Endodermal cell (in vitro differentiated cells): ENCODE measurements at regions not wholly inside any gene's neighbourhood (a gene's known extent, or its start where the extent isn't known, plus 50 kb on each side); places are given as distances from the start of the nearest gene placed in this dataset.

Source experiments
- DNase-seq: peaks from one replicate; pipeline ENCODE4 v3.0.0-alpha.2; 2017
- H3K27ac ChIP-seq: 2 replicates; pipeline ENCODE4 v1.5.1; 2013; ENCODE audit warnings: mild to moderate bottlenecking, low read depth, low read length, moderate library complexity
- H3K27me3 ChIP-seq: 2 replicates; pipeline ENCODE4 v1.6.1; 2013; ENCODE audit warnings: mild to moderate bottlenecking, low read length, moderate library complexity; ENCODE audit not compliant: insufficient read depth, control insufficient read depth, poor library complexity, severe bottlenecking
- H3K36me3 ChIP-seq: 2 replicates; pipeline ENCODE4 v1.7.0; 2013; ENCODE audit warnings: mild to moderate bottlenecking, low read length, moderate library complexity; ENCODE audit not compliant: control insufficient read depth, insufficient read depth
- H3K4me1 ChIP-seq: one replicate; pipeline ENCODE4 v1.7.0; 2013; ENCODE audit warnings: low read length; ENCODE audit not compliant: control insufficient read depth, insufficient read depth
- H3K4me3 ChIP-seq: 2 replicates; pipeline ENCODE4 v1.5.1; 2013; ENCODE audit warnings: mild to moderate bottlenecking, low read length, moderate library complexity
- H3K9ac ChIP-seq: 2 replicates; pipeline ENCODE4 v1.6.1; 2013; ENCODE audit warnings: mild to moderate bottlenecking, low read length, moderate library complexity; ENCODE audit not compliant: poor library complexity, severe bottlenecking; ENCODE audit errors: extremely low read depth
- H3K9me3 ChIP-seq: 2 replicates; pipeline ENCODE4 v1.6.1; 2013; ENCODE audit warnings: mild to moderate bottlenecking, low read length, moderate library complexity; ENCODE audit not compliant: control insufficient read depth
- H3K27ac Mint-ChIP-seq: 2 replicates; pipeline ENCODE4 v1.8.0; 2020; ENCODE audit warnings: mixed read lengths
- H3K27me3 Mint-ChIP-seq: 2 replicates; pipeline ENCODE4 v1.8.0; 2021; ENCODE audit warnings: mild to moderate bottlenecking, mixed read lengths; ENCODE audit not compliant: insufficient read depth
- H3K36me3 Mint-ChIP-seq: 2 replicates; pipeline ENCODE4 v1.8.0; 2020; ENCODE audit warnings: low read depth, mixed read lengths
- H3K4me1 Mint-ChIP-seq: 2 replicates; pipeline ENCODE4 v1.8.0; 2020; ENCODE audit warnings: mixed read lengths
- H3K4me3 Mint-ChIP-seq: 2 replicates; pipeline ENCODE4 v1.8.0; 2020; ENCODE audit warnings: mild to moderate bottlenecking, moderate library complexity, mixed read lengths
- H3K9me3 Mint-ChIP-seq: 2 replicates; pipeline ENCODE4 v1.8.0; 2020; ENCODE audit warnings: mild to moderate bottlenecking, mixed read lengths
- CTCF ChIP-seq: fragments of 200-600 bp; sonication (generic); conservative IDR thresholded peaks from 2 replicates; pipeline ENCODE4 v1.5.0; 2021; ENCODE audit warnings: antibody characterized with exemption, mild to moderate bottlenecking
- WGBS, 2 experiments: methylation state at CpG; one replicate each; pipeline versions ENCODE4 v1.1.5 to v1.1.7; 2013; ENCODE audit warnings: missing lambda C conversion rate in 2 of 2, mixed read lengths in 1 of 2; ENCODE audit not compliant: insufficient coverage in 1 of 2, insufficient read length in 1 of 2; 5-methylcytosine and 5-hydroxymethylcytosine counted together

DNA sequence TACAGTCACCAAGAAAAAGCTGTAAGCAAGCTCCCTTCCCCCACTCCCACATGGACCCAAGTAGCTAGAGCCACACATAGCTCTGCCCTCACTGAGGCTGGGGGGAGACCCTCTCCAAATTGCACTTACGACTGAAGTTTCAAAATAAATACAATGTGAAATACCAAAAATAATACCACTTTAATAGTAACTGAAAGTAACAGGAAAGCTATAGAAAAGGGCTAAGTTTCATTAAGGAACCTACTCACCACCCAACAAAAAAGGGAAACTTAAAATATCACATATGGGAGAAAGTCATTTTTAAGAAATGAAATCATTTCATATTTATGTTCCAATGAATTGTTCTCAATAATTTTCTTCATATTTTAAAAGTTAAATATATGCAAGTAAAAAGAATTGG lies 130.4 kb upstream of the UBE2E2 start:
- Mint-ChIP-seq H3K4me3 (no peak overlapping the region), H3K4me1 (peaks cover 15% of the 10 kb centered on the region), H3K36me3 (no peaks in the 10 kb centered on the region), H3K9me3 (no peaks in the 10 kb centered on the region), H3K27ac (no peak overlapping the region), H3K27me3 (peaks cover 57% of the 10 kb centered on the region)
- DNase-seq: no peak
- Histone ChIP-seq H3K4me3 (no peak overlapping the region), H3K27ac (no peak overlapping the region), H3K36me3 (no peaks in the 10 kb centered on the region), H3K27me3 (no peaks in the 10 kb centered on the region), H3K9me3 (no peaks in the 10 kb centered on the region), H3K4me1 (peaks cover 9% of the 10 kb centered on the region), H3K9ac (no peak overlapping the region)
- WGBS, 2 experiments: no CpG with 5 or more reads among the region's 1 CpG
- no peak for TF ChIP-seq CTCF

DNA sequence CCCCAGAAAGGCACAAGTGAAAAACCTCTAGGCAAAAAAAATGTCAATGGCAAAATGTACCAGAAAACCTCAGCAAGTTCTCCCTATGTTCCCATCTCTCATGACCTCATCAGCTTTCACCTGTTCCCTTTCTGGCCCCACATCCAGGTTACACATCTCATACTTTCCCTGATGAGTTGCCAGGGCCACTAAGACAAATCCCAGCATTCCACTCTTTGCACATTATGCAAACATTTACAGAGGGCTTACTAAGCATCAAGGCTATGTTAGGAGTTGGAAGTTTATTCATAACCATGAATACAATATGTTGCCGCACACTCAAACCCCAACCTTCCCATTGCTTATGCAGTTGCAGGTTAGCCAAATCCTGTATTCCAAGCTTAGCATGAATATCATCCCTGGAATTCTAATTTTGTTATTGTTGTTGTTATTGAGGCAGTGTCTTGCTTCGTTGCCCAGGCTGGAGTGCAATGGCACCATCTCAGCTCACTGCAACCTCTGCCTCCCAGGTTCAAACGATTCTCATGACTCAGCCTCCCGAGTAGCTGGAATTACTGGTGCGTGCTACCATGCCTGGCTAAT lies 129.3 kb upstream of the UBE2E2 start:
- no peak overlapping the region for H3K4me3 Mint-ChIP-seq
- H3K4me1 ChIP-seq: peaks cover 2% of the 10 kb centered on the region
- WGBS, 2 experiments: 88 to 98% methylated on average over 5 of the region's 5 CpGs

GRCh38 chr3:23075496-23075895 lies 127.6 kb upstream of the UBE2E2 start:
- TF ChIP-seq CTCF: no peak
- 89% methylated on average over 2 of the region's 2 CpGs; no CpG with 5 or more reads in 1 of the 2 experiments for WGBS, 2 experiments
- H3K27ac Mint-ChIP-seq: no peak overlapping the region

More for the DNA sequence above, 129.3 kb upstream of the UBE2E2 start:
- H3K4me3 ChIP-seq: no peak overlapping the region
- no peaks in the 10 kb centered on the region for H3K9me3 Mint-ChIP-seq
- H3K9ac ChIP-seq: no peak overlapping the region
- peaks cover 15% of the 10 kb centered on the region for H3K4me1 Mint-ChIP-seq
- no peak overlapping the region for H3K27ac Mint-ChIP-seq
- H3K9me3 ChIP-seq: no peaks in the 10 kb centered on the region
- no peak for TF ChIP-seq CTCF
- no peak for DNase-seq
- no peaks in the 10 kb centered on the region for H3K36me3 Mint-ChIP-seq
- peaks cover 61% of the 10 kb centered on the region for H3K27me3 Mint-ChIP-seq
- no peaks in the 10 kb centered on the region for H3K36me3 ChIP-seq
- H3K27ac ChIP-seq: no peak overlapping the region
- H3K27me3 ChIP-seq: no peaks in the 10 kb centered on the region

More at GRCh38 chr3:23075496-23075895, 127.6 kb upstream of the UBE2E2 start:
- Mint-ChIP-seq H3K27me3 (peaks cover 74% of the 10 kb centered on the region), H3K4me3 (no peak overlapping the region), H3K36me3 (no peaks in the 10 kb centered on the region), H3K4me1 (peaks cover 22% of the 10 kb centered on the region), H3K9me3 (no peaks in the 10 kb centered on the region)
- Histone ChIP-seq H3K4me3 (no peak overlapping the region), H3K9ac (no peak overlapping the region), H3K36me3 (no peaks in the 10 kb centered on the region), H3K27ac (no peak overlapping the region), H3K27me3 (no peaks in the 10 kb centered on the region), H3K4me1 (peaks cover 2% of the 10 kb centered on the region), H3K9me3 (no peaks in the 10 kb centered on the region)
- DNase-seq: no peak
